ENCODE measurements at regions not wholly inside any gene's neighbourhood (a gene's known extent, or its start where the extent isn't known, plus 50 kb on each side); places are given as distances from the start of the nearest gene placed in this dataset.

GRCh38 chr10:118436742-118437141 is 94.6 kb upstream of the FAM204A start:
- Histone ChIP-seq H3K9ac (ENCODE audit: low read length) (no peak overlapping the region), H3K9me2 (replicated peaks; ENCODE audit: low read length) (no peaks in the 10 kb centered on the region), H3K36me3 (ENCODE audit: low read depth, low read length) (no peaks in the 10 kb centered on the region), H3K4me1 (ENCODE audit: insufficient read depth, low read length) (no peaks in the 10 kb centered on the region), H4K20me1 (ENCODE audit: low read length) (no peaks in the 10 kb centered on the region), H3K27me3 (ENCODE audit: low read length) (0 out of 2 replicates have a peak, but pooled peaks cover 4% of the 10 kb centered on the region), H3K4me2 (ENCODE audit: low read length) (no peak overlapping the region), H3K4me3 (ENCODE audit: low read length) (no peak overlapping the region), H3K9me3 (ENCODE audit: low read length) (no peaks in the 10 kb centered on the region), H3F3A (ENCODE audit: low read length, unreplicated experiment) (no peaks in the 10 kb centered on the region), H3K79me2 (ENCODE audit: low read length) (no peaks in the 10 kb centered on the region), H3K27ac (ENCODE audit: low read length) (no peak overlapping the region), H2AFZ (ENCODE audit: low read length) (no peak overlapping the region)
- no peak for DNase-seq
- ChIA-PET POLR2A (ENCODE audit: unreplicated experiment) (no interaction called here), CTCF (no interaction called here)
- intact Hi-C loops (cut with micrococcal nuclease): no loop called here
- TF ChIP-seq EZH2 (IDR thresholded peaks at IDR 0.05; ENCODE audit: low read length, unreplicated experiment) (no peak), EZH2phosphoT487 (IDR thresholded peaks at IDR 0.05; ENCODE audit: borderline replicate concordance, low read length) (no peak)
- TF ChIP-seq, protein P1, sequence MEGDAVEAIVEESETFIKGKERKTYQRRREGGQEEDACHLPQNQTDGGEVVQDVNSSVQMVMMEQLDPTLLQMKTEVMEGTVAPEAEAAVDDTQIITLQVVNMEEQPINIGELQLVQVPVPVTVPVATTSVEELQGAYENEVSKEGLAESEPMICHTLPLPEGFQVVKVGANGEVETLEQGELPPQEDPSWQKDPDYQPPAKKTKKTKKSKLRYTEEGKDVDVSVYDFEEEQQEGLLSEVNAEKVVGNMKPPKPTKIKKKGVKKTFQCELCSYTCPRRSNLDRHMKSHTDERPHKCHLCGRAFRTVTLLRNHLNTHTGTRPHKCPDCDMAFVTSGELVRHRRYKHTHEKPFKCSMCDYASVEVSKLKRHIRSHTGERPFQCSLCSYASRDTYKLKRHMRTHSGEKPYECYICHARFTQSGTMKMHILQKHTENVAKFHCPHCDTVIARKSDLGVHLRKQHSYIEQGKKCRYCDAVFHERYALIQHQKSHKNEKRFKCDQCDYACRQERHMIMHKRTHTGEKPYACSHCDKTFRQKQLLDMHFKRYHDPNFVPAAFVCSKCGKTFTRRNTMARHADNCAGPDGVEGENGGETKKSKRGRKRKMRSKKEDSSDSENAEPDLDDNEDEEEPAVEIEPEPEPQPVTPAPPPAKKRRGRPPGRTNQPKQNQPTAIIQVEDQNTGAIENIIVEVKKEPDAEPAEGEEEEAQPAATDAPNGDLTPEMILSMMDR (conservative IDR thresholded peaks at IDR 0.05; ENCODE audit: low read depth, low read length): no peak
- no TSS peak for BruUV-seq (replicated peaks)
- no peak for ATAC-seq

DNA sequence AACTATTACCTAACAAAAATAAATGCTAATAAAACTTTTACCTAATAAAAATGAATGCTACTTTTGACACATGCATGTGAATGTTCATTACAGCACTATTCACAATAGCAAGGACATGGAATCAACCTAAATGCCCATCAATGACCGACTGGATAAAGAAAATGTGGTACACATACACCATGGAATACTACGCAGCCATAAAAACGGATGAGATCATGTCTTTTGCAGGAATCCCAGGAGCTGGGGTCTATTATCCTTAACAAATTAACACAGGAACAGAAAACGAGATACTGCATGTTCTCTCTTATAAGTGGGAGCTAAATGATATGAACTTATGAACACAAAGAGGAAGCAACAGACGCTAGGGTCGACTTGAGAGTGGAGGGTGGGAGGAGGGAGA is 88.1 kb upstream of the FAM204A start:
- Histone ChIP-seq H3F3A (ENCODE audit: low read length, unreplicated experiment) (no peaks in the 10 kb centered on the region), H3K4me1 (ENCODE audit: insufficient read depth, low read length) (no peaks in the 10 kb centered on the region), H3K4me2 (ENCODE audit: low read length) (no peak overlapping the region), H3K79me2 (ENCODE audit: low read length) (no peaks in the 10 kb centered on the region), H3K9me2 (replicated peaks; ENCODE audit: low read length) (no peaks in the 10 kb centered on the region), H3K9ac (ENCODE audit: low read length) (no peak overlapping the region), H4K20me1 (ENCODE audit: low read length) (no peaks in the 10 kb centered on the region), H3K9me3 (ENCODE audit: low read length) (no peaks in the 10 kb centered on the region), H3K4me3 (ENCODE audit: low read length) (no peak overlapping the region), H2AFZ (ENCODE audit: low read length) (no peak overlapping the region), H3K27me3 (ENCODE audit: low read length) (peaks cover 30% of the 10 kb centered on the region), H3K36me3 (ENCODE audit: low read depth, low read length) (no peaks in the 10 kb centered on the region), H3K27ac (ENCODE audit: low read length) (no peak overlapping the region)
- intact Hi-C loops (cut with micrococcal nuclease): no loop called here
- DNase-seq: no peak
- TF ChIP-seq EZH2phosphoT487 (IDR thresholded peaks at IDR 0.05; ENCODE audit: borderline replicate concordance, low read length) (no peak), EZH2 (IDR thresholded peaks at IDR 0.05; ENCODE audit: low read length, unreplicated experiment) (no peak)
- TF ChIP-seq, protein P1 (conservative IDR thresholded peaks at IDR 0.05; ENCODE audit: low read depth, low read length): no peak
- ATAC-seq: no peak
- POLR2A ChIA-PET (ENCODE audit: unreplicated experiment): no interaction called here
- CTCF ChIA-PET: no interaction called here
- BruUV-seq (replicated peaks): no TSS peak

GRCh38 chr10:118423800-118424442 is 81.8 kb upstream of the FAM204A start:
- H2AFZ ChIP-seq (ENCODE audit: low read length): no peak overlapping the region
- peak; percentile 77 for DNase-seq
- H3K79me2 ChIP-seq (ENCODE audit: low read length): no peaks in the 10 kb centered on the region
- intact Hi-C loops (cut with micrococcal nuclease): loop anchor here (5.0 to 10.0 kb wide), 2 partner anchors 169 to 927 kb away; no protein-coding TSS in a partner anchor
- H3F3A ChIP-seq (ENCODE audit: low read length, unreplicated experiment): no peaks in the 10 kb centered on the region
- H3K9ac ChIP-seq (ENCODE audit: low read length): no peak overlapping the region
- ChIA-PET CTCF (interaction anchor here (0.6 kb wide), 1 partner anchor 120 kb away, joined by 3 read pairs; no protein-coding TSS in a partner anchor), POLR2A (ENCODE audit: unreplicated experiment) (no interaction called here)
- H3K4me1 ChIP-seq (ENCODE audit: insufficient read depth, low read length): no peaks in the 10 kb centered on the region
- TF ChIP-seq, protein P1 (conservative IDR thresholded peaks at IDR 0.05; ENCODE audit: low read depth, low read length): peak; percentile 68
- no peak for TF ChIP-seq EZH2phosphoT487 (IDR thresholded peaks at IDR 0.05; ENCODE audit: borderline replicate concordance, low read length)
- BruUV-seq (replicated peaks): no TSS peak
- peak; percentile 98 for ATAC-seq
- no peaks in the 10 kb centered on the region for H4K20me1 ChIP-seq (ENCODE audit: low read length)
- no peak overlapping the region for H3K27ac ChIP-seq (ENCODE audit: low read length)
- no peak overlapping the region for H3K4me3 ChIP-seq (ENCODE audit: low read length)
- H3K4me2 ChIP-seq (ENCODE audit: low read length): no peak overlapping the region
- no peaks in the 10 kb centered on the region for H3K9me3 ChIP-seq (ENCODE audit: low read length)
- H3K36me3 ChIP-seq (ENCODE audit: low read depth, low read length): no peaks in the 10 kb centered on the region
- no peaks in the 10 kb centered on the region for H3K9me2 ChIP-seq (replicated peaks; ENCODE audit: low read length)
- peaks cover 31% of the 10 kb centered on the region for H3K27me3 ChIP-seq (ENCODE audit: low read length)

Data from PC-3 (cell line).